ENCODE measurements at regions not wholly inside any gene's neighbourhood (a gene's known extent, or its start where the extent isn't known, plus 50 kb on each side); places are given as distances from the start of the nearest gene placed in this dataset.

DNA sequence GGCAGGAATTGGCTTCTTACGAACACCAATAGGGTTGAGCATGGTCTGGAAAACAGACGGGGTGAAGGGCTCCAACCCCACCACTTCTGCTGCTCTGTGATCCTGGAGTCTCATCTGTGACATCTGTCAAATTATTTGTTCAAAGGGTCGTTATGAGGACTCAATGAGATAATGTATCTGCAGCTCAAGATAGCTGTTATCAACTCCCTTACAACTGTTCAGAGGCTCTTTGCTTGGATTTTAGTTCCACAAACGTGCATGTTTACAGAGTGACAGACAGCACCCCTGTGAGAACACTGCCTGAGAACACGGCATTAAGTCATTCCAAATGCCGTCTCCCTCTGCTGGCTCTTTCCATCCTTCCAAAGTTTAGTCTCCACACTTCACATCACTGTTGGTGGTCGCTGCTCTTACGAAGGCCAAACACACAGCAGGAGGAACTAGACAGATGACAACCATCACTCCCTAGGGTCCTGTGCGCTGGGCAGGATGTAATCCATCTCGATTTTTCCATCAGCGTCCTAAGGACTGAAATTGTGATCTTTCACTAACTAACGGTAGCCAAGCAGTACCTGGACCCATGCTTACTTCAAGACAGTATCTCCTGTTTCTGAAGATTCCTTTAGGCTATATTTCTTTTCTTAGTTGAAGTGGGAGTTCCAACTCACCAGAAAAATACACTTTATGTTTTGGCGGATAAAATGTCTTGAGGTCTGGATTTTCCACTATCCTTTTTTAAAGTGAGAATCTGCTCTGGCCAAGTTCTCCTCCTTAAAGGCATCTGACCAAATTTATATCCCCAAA, 220.3 kb downstream of the ANAPC1 start:
- TF ChIP-seq, protein P1, sequence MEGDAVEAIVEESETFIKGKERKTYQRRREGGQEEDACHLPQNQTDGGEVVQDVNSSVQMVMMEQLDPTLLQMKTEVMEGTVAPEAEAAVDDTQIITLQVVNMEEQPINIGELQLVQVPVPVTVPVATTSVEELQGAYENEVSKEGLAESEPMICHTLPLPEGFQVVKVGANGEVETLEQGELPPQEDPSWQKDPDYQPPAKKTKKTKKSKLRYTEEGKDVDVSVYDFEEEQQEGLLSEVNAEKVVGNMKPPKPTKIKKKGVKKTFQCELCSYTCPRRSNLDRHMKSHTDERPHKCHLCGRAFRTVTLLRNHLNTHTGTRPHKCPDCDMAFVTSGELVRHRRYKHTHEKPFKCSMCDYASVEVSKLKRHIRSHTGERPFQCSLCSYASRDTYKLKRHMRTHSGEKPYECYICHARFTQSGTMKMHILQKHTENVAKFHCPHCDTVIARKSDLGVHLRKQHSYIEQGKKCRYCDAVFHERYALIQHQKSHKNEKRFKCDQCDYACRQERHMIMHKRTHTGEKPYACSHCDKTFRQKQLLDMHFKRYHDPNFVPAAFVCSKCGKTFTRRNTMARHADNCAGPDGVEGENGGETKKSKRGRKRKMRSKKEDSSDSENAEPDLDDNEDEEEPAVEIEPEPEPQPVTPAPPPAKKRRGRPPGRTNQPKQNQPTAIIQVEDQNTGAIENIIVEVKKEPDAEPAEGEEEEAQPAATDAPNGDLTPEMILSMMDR (IDR thresholded peaks at IDR 0.05; ENCODE audit: low read depth, low read length, missing control alignments): no peak

GRCh38 chr2:111664275-111664850, 219.6 kb downstream of the ANAPC1 start:
- no peak for DNase-seq (ENCODE audit: low read depth)
- TF ChIP-seq, protein P1 (IDR thresholded peaks at IDR 0.05; ENCODE audit: low read depth, low read length, missing control alignments): no peak

More for the DNA sequence above, 220.3 kb downstream of the ANAPC1 start:
- no peak overlapping the region for H3K4me3 ChIP-seq (ENCODE audit: low read depth, low read length)
- no peak for DNase-seq (ENCODE audit: low read depth)

DNA sequence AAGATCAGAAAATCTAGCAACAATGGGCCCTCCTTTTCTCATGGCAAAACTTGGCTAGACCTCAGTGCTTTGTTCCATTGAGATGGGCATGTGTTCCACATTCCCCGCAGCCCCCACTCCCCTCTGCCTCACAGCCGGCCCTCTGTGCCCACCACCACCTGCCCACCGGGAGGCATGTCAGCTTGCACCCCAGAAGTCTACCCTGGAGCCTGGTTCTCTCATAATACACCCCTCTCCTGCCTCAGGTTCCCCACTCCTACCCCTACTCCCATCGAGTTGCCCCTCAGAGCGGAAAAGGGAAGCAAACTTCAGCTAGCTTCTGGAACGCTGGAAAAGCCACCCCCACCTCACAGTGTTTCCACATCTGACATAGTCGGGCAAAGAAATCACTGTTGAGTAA, 219.0 kb downstream of the ANAPC1 start:
- H3K4me3 ChIP-seq (ENCODE audit: low read depth, low read length): no peak overlapping the region
- DNase-seq (ENCODE audit: low read depth): no peak
- TF ChIP-seq, protein P1 (IDR thresholded peaks at IDR 0.05; ENCODE audit: low read depth, low read length, missing control alignments): no peak

More at GRCh38 chr2:111664275-111664850, 219.6 kb downstream of the ANAPC1 start:
- H3K4me3 ChIP-seq (ENCODE audit: low read depth, low read length): no peak overlapping the region

DNA sequence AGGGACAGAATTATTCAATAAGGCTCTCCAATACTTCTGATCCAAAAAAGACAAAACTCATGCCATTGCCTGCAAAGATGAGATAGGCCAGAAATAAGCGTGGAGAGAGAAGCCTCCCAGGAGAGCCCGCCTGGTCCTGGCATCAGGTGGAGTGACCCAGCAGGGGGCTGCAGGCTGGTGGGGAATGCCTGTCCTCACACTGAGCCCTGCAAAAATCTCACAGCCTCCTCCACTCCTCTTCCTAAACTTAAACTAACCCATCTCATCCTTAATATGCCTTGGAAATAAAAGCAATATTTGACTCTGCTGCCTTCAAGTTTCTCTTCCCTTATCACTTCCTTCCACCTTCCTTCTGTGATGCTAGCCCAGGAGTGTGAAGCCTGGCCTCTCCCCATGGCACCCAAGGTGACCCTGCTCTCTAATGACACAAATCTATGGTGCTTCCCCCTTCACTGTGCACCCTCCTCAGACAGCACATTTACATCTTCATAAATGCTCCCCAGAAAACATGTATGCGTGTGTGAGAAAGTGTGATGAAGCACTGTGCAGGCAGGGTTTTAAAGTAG, 218.4 kb downstream of the ANAPC1 start:
- H3K4me3 ChIP-seq (ENCODE audit: low read depth, low read length): no peak overlapping the region
- TF ChIP-seq, protein P1 (IDR thresholded peaks at IDR 0.05; ENCODE audit: low read depth, low read length, missing control alignments): no peak
- no peak for DNase-seq (ENCODE audit: low read depth)

- TF ChIP-seq, protein P1 (IDR thresholded peaks at IDR 0.05; ENCODE audit: low read depth, low read length, missing control alignments): no peak
- no peak for DNase-seq (ENCODE audit: low read depth)
- H3K4me3 ChIP-seq (ENCODE audit: low read depth, low read length): no peak overlapping the region
Measured at GRCh38 chr2:111666160-111666559, 217.8 kb downstream of the ANAPC1 start.

- DNase-seq (ENCODE audit: low read depth): no peak
- TF ChIP-seq, protein P1 (IDR thresholded peaks at IDR 0.05; ENCODE audit: low read depth, low read length, missing control alignments): no peak
- H3K4me3 ChIP-seq (ENCODE audit: low read depth, low read length): no peak overlapping the region
Measured at GRCh38 chr2:111667001-111667400, 217.0 kb downstream of the ANAPC1 start.

Data from GM12864 (cell line).